ENCODE measurements at regions not wholly inside any gene's neighbourhood (a gene's known extent, or its start where the extent isn't known, plus 50 kb on each side); places are given as distances from the start of the nearest gene placed in this dataset.

DNA sequence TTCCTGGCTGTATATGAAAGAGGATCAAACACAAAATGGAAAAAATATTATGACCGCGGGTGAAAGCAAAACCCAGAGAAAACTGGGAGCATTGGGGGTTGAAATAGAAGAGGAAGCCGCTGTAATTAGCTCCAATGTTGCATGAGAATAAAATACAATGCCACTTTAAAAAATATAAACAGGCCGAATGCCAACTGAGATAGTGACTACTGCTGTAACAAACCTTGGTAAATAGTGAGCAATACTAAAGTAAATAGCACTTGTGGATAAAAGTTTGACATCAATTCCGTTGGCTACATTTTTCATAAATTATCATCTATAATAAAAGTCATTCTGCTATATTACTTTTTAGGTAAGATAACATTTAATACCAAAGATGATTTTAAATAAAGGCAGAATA, 395.8 kb upstream of the MIR17HG start (continued):
- TF ChIP-seq, protein P1, sequence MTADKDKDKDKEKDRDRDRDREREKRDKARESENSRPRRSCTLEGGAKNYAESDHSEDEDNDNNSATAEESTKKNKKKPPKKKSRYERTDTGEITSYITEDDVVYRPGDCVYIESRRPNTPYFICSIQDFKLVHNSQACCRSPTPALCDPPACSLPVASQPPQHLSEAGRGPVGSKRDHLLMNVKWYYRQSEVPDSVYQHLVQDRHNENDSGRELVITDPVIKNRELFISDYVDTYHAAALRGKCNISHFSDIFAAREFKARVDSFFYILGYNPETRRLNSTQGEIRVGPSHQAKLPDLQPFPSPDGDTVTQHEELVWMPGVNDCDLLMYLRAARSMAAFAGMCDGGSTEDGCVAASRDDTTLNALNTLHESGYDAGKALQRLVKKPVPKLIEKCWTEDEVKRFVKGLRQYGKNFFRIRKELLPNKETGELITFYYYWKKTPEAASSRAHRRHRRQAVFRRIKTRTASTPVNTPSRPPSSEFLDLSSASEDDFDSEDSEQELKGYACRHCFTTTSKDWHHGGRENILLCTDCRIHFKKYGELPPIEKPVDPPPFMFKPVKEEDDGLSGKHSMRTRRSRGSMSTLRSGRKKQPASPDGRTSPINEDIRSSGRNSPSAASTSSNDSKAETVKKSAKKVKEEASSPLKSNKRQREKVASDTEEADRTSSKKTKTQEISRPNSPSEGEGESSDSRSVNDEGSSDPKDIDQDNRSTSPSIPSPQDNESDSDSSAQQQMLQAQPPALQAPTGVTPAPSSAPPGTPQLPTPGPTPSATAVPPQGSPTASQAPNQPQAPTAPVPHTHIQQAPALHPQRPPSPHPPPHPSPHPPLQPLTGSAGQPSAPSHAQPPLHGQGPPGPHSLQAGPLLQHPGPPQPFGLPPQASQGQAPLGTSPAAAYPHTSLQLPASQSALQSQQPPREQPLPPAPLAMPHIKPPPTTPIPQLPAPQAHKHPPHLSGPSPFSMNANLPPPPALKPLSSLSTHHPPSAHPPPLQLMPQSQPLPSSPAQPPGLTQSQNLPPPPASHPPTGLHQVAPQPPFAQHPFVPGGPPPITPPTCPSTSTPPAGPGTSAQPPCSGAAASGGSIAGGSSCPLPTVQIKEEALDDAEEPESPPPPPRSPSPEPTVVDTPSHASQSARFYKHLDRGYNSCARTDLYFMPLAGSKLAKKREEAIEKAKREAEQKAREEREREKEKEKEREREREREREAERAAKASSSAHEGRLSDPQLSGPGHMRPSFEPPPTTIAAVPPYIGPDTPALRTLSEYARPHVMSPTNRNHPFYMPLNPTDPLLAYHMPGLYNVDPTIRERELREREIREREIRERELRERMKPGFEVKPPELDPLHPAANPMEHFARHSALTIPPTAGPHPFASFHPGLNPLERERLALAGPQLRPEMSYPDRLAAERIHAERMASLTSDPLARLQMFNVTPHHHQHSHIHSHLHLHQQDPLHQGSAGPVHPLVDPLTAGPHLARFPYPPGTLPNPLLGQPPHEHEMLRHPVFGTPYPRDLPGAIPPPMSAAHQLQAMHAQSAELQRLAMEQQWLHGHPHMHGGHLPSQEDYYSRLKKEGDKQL (CRISPR knock-in tag; IDR thresholded peaks at IDR 0.05; ENCODE audit: borderline replicate concordance): no peak
- TF ChIP-seq, protein P2, sequence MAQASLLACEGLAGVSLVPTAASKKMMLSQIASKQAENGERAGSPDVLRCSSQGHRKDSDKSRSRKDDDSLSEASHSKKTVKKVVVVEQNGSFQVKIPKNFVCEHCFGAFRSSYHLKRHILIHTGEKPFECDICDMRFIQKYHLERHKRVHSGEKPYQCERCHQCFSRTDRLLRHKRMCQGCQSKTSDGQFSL (CRISPR knock-in tag; IDR thresholded peaks at IDR 0.05): no peak
- TF ChIP-seq, protein P2 (tag; IDR thresholded peaks at IDR 0.05): no peak
- TF ChIP-seq ZNF436 (CRISPR knock-in tag; IDR thresholded peaks at IDR 0.05): no peak
- TF ChIP-seq MTA3 (IDR thresholded peaks at IDR 0.05; ENCODE audit: borderline replicate concordance): no peak
- TF ChIP-seq BCL6 (CRISPR knock-in tag; IDR thresholded peaks at IDR 0.05): no peak
- TF ChIP-seq PTBP1 (IDR thresholded peaks at IDR 0.05; ENCODE audit: low read depth, low read length): no peak
- TF ChIP-seq KDM5B (IDR thresholded peaks at IDR 0.05; ENCODE audit: insufficient replicate concordance, low read depth, low read length): no peak
- TF ChIP-seq RUNX1 (IDR thresholded peaks at IDR 0.05; ENCODE audit: low read depth): no peak
- TF ChIP-seq TCF7L2 (IDR thresholded peaks at IDR 0.05; ENCODE audit: low read depth, low read length): no peak
- TF ChIP-seq HDGF (IDR thresholded peaks at IDR 0.05): no peak
- no peak for TF ChIP-seq STAT5B (CRISPR knock-in tag; IDR thresholded peaks at IDR 0.05)
- no peak for TF ChIP-seq RBFOX2 (IDR thresholded peaks at IDR 0.05; ENCODE audit: low read depth, low read length)
- TF ChIP-seq DDX20 (tag; IDR thresholded peaks at IDR 0.05; ENCODE audit: low read depth): no peak
- no peak for TF ChIP-seq GTF2F1 (IDR thresholded peaks at IDR 0.05; ENCODE audit: low read depth, low read length)
- TF ChIP-seq ASH1L (IDR thresholded peaks at IDR 0.05; ENCODE audit: borderline replicate concordance, low read depth, partially characterized antibody): no peak

Measured in K562 (cell line).